VCaP (cell line): ENCODE measurements at regions not wholly inside any gene's neighbourhood (a gene's known extent, or its start where the extent isn't known, plus 50 kb on each side); places are given as distances from the start of the nearest gene placed in this dataset.

Experiments
- H3K27ac ChIP-seq: fragments of 450-650 bp; 2 replicates; pipeline ENCODE4 v1.5.1; 2017
- CTCF ChIP-seq: fragments of 450-650 bp; conservative IDR thresholded peaks from 2 replicates; pipeline ENCODE4 v1.5.1; 2017; ENCODE audit warnings: mild to moderate bottlenecking, moderate library complexity

- TF ChIP-seq CTCF: 0 out of 2 replicates have a peak, but pooled peaks have one; percentile 7
- H3K27ac ChIP-seq: peak overlapping the region; percentile 95
Measured at GRCh38 chr7:25385506-25386136, 157.3 kb upstream of the NPVF start.

DNA sequence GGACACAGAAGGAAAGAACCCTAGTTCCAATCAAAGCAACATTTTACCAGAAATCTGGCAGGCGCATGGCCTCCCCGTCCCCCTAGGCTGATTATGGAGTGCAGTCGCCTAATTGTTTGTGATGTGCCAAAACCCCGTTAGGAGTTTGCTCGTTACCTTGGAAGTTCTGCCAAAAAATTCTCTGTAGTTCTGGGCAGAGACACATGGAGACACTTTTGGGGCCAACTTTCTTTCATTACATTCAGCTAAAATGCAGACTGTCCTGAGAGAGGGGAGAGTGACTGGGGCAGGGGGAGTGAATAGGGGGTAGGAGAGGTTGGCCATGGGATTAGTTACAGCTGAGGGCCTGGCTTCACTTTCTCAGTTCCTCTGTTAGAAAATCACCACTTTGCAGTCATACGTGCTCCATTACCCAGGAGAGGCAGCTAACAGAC, 158.0 kb upstream of the NPVF start:
- no peak for TF ChIP-seq CTCF
- peak overlapping the region; percentile 95 for H3K27ac ChIP-seq

GRCh38 chr7:25388681-25389080, 160.4 kb upstream of the NPVF start:
- H3K27ac ChIP-seq: peak overlapping the region; percentile 95
- TF ChIP-seq CTCF: no peak

GRCh38 chr7:25389489-25390106, 161.3 kb upstream of the NPVF start:
- peak; percentile 85 for TF ChIP-seq CTCF

DNA sequence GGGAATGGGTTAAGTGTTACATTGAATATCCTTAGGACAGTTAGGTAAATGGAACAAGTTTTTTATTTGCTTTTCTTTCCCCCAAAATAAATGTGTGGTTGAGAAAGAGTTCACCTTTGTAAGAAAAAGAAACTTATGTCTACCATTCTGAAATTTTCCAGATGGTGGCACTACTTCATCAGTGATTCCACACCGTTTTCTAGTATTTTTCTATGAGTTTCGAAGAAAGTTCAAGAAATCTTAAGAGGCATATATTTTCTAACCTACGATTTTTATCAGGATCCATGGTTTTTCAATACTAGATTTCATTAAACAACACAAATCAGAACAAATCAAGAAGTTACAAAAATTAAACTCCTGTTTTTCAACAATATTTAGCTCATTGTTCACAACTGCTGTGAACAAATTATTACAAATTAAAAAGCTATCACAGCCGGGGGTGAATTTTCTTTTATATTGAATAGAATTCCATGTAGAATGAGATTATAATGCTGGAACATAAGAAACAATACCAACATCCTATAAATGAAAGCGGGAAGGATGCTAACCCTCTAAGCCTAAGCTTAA, 163.1 kb upstream of the NPVF start:
- TF ChIP-seq CTCF: peak; percentile 72
- peak overlapping the region; percentile 95 for H3K27ac ChIP-seq

More at GRCh38 chr7:25389489-25390106, 161.3 kb upstream of the NPVF start:
- H3K27ac ChIP-seq: peak overlapping the region; percentile 95

- no peak for TF ChIP-seq CTCF
- H3K27ac ChIP-seq: peak overlapping the region; percentile 95
Measured at GRCh38 chr7:25391961-25392587, 163.8 kb upstream of the NPVF start.

- peak overlapping the region; percentile 95 for H3K27ac ChIP-seq
- no peak for TF ChIP-seq CTCF
Measured at GRCh38 chr7:25392588-25393338, 164.5 kb upstream of the NPVF start.
